ENCODE measurements at regions not wholly inside any gene's neighbourhood (a gene's known extent, or its start where the extent isn't known, plus 50 kb on each side); places are given as distances from the start of the nearest gene placed in this dataset.

DNA sequence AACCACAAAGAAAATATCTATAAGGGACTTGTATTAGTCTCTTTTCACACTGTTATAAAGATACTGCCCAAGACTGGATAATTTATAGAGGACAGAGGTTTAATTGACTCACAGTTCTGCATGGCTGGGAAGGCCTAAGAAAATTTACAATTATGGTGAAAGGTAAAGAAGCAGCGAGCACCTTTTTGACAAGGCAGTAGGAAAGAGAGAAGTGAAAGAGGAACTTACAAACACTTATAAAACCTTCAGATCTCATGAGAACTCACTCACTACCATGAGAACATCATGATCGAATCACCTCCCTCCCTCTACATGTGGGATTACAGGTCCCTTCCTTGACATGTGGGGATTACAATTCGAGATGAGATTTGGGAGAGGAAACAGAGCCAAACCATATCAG lies 856.0 kb downstream of the TRAM1L1 start:
- no peaks in the 10 kb centered on the region for H3K27me3 ChIP-seq (ENCODE audit: control insufficient read depth in 3 of 3, insufficient read depth in 3 of 3, low read length in 2 of 3)
- ATAC-seq (ENCODE audit: insufficient read depth, low FRiP score) (no peak), DNase-seq (no peak)
- H3K9me3 ChIP-seq (ENCODE audit: control insufficient read depth in 4 of 4, insufficient read depth in 3 of 4, low read length in 3 of 4): no peaks in the 10 kb centered on the region
- no peak overlapping the region for H3K27ac ChIP-seq (ENCODE audit: low read depth in 1 of 2, low read length in 1 of 2)
- 73 to 74% methylated on average over 3 of the region's 3 CpGs for WGBS, 2 donors
- no peak overlapping the region for H3K4me3 ChIP-seq
- H3K9ac ChIP-seq (ENCODE audit: insufficient read depth in 1 of 2, low read length in 2 of 2): no peak overlapping the region
- TF ChIP-seq, protein P1, sequence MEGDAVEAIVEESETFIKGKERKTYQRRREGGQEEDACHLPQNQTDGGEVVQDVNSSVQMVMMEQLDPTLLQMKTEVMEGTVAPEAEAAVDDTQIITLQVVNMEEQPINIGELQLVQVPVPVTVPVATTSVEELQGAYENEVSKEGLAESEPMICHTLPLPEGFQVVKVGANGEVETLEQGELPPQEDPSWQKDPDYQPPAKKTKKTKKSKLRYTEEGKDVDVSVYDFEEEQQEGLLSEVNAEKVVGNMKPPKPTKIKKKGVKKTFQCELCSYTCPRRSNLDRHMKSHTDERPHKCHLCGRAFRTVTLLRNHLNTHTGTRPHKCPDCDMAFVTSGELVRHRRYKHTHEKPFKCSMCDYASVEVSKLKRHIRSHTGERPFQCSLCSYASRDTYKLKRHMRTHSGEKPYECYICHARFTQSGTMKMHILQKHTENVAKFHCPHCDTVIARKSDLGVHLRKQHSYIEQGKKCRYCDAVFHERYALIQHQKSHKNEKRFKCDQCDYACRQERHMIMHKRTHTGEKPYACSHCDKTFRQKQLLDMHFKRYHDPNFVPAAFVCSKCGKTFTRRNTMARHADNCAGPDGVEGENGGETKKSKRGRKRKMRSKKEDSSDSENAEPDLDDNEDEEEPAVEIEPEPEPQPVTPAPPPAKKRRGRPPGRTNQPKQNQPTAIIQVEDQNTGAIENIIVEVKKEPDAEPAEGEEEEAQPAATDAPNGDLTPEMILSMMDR (IDR thresholded peaks at IDR 0.05; ENCODE audit: control extremely low read depth, extremely low read depth): no peak
- H3K36me3 ChIP-seq (ENCODE audit: control insufficient read depth in 4 of 4, insufficient read depth in 4 of 4, low read length in 4 of 4): no peaks in the 10 kb centered on the region
- H3K4me1 ChIP-seq (ENCODE audit: control insufficient read depth in 5 of 5, insufficient read depth in 5 of 5, low read length in 5 of 5): no peaks in the 10 kb centered on the region

DNA sequence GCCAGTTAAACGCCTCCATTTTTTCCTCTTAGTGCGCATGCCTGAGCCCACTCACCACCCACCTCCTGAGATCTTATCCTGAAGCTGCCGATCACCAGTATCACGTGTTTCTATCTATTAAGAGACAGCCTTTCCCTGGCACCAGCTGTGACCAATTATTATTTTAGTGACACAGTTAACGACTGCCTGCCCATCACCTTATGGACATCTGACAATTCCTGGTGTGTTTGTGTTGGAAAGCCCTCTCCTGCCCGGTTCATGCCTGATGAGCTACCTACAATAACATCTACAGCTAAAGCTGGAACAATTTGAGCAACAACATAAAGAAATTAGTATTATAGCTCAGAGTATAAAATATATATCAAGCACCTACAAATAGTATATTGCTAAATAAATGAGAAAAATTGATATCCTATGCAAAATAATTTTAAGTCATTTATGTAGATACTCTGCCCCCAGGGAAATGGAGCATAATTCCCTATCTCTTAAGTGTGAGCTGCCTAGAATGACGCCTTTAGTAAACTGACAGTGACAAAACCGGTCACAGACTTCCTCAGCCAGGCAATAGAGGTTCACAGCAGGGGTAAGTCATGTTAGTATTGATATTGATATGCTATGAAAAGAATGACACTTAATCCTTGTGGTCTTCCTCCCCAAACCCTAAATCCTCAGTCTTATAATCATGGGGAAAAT lies 862.2 kb downstream of the TRAM1L1 start:
- Histone ChIP-seq H3K27me3 (ENCODE audit: control insufficient read depth in 3 of 3, insufficient read depth in 3 of 3, low read length in 2 of 3) (no peaks in the 10 kb centered on the region), H3K27ac (ENCODE audit: low read depth in 1 of 2, low read length in 1 of 2) (no peak overlapping the region), H3K9ac (ENCODE audit: insufficient read depth in 1 of 2, low read length in 2 of 2) (no peak overlapping the region), H3K36me3 (ENCODE audit: control insufficient read depth in 4 of 4, insufficient read depth in 4 of 4, low read length in 4 of 4) (no peaks in the 10 kb centered on the region), H3K4me3 (no peak overlapping the region), H3K9me3 (ENCODE audit: control insufficient read depth in 4 of 4, insufficient read depth in 3 of 4, low read length in 3 of 4) (peaks cover 0 to 2% (median 0%) of the 10 kb centered on the region in 4 donors), H3K4me1 (ENCODE audit: control insufficient read depth in 5 of 5, insufficient read depth in 5 of 5, low read length in 5 of 5) (no peaks in the 10 kb centered on the region)
- ATAC-seq (ENCODE audit: insufficient read depth, low FRiP score): no peak
- TF ChIP-seq, protein P1 (IDR thresholded peaks at IDR 0.05; ENCODE audit: control extremely low read depth, extremely low read depth): no peak
- WGBS, 2 donors: 75 to 84% methylated on average over 8 of the region's 8 CpGs
- DNase-seq: no peak

DNA sequence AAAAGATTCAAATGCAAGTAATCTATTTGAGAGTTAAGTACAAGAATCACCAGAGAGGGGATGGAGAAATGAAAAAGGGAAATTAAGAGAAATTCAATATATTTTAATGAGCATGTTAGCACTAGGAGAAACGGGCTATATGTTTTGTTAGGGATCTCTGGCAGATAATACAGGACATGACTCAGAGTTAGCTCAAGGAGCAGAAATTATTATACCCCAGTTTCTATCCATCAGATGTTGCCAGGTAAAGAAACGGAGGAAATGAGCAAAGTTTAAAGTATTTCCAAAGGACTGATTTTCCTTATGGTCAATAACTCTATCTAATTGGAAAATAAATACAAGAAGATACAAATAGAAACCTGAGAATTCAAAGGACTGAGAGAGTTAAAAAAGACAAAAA lies 867.6 kb downstream of the TRAM1L1 start:
- ATAC-seq (ENCODE audit: insufficient read depth, low FRiP score) (no peak), DNase-seq (no peak)
- no peak overlapping the region for H3K9ac ChIP-seq (ENCODE audit: insufficient read depth in 1 of 2, low read length in 2 of 2)
- H3K4me1 ChIP-seq (ENCODE audit: control insufficient read depth in 5 of 5, insufficient read depth in 5 of 5, low read length in 5 of 5): no peaks in the 10 kb centered on the region
- H3K9me3 ChIP-seq (ENCODE audit: control insufficient read depth in 4 of 4, insufficient read depth in 3 of 4, low read length in 3 of 4): peaks cover 0 to 2% (median 0%) of the 10 kb centered on the region in 4 donors
- WGBS, 2 donors: 74 to 80% methylated on average over 2 of the region's 2 CpGs
- TF ChIP-seq, protein P1 (IDR thresholded peaks at IDR 0.05; ENCODE audit: control extremely low read depth, extremely low read depth): no peak
- no peaks in the 10 kb centered on the region for H3K36me3 ChIP-seq (ENCODE audit: control insufficient read depth in 4 of 4, insufficient read depth in 4 of 4, low read length in 4 of 4)
- H3K4me3 ChIP-seq: no peak overlapping the region
- no peaks in the 10 kb centered on the region for H3K27me3 ChIP-seq (ENCODE audit: control insufficient read depth in 3 of 3, insufficient read depth in 3 of 3, low read length in 2 of 3)
- H3K27ac ChIP-seq (ENCODE audit: low read depth in 1 of 2, low read length in 1 of 2): no peak overlapping the region

DNA sequence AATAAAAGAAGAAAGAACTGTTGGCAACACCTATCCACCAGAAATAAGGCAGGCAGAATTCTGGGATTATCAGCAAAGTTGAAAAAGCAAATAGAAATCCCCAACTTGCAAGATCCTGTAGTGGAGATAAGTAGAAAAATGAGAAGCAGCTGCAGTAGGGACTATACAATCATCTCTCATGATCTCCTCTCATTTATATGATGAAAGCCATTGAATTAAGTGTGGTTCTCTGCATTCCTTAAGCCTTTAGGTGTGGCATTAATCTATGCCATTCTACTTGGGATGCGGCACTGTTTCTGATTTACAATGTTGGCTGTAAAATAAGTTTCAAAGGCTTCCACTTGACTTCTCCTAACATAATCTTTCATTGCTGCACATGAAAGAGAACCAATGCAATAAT lies 869.8 kb downstream of the TRAM1L1 start:
- H3K9ac ChIP-seq (ENCODE audit: insufficient read depth in 1 of 2, low read length in 2 of 2): no peak overlapping the region
- ATAC-seq (ENCODE audit: insufficient read depth, low FRiP score) (no peak), DNase-seq (no peak)
- H3K27ac ChIP-seq (ENCODE audit: low read depth in 1 of 2, low read length in 1 of 2): no peak overlapping the region
- no peak overlapping the region for H3K4me3 ChIP-seq
- H3K9me3 ChIP-seq (ENCODE audit: control insufficient read depth in 4 of 4, insufficient read depth in 3 of 4, low read length in 3 of 4): no peaks in the 10 kb centered on the region
- H3K36me3 ChIP-seq (ENCODE audit: control insufficient read depth in 4 of 4, insufficient read depth in 4 of 4, low read length in 4 of 4): no peaks in the 10 kb centered on the region
- H3K27me3 ChIP-seq (ENCODE audit: control insufficient read depth in 3 of 3, insufficient read depth in 3 of 3, low read length in 2 of 3): no peaks in the 10 kb centered on the region
- 94 to 96% methylated on average over 1 of the region's 1 CpG for WGBS, 2 donors
- no peaks in the 10 kb centered on the region for H3K4me1 ChIP-seq (ENCODE audit: control insufficient read depth in 5 of 5, insufficient read depth in 5 of 5, low read length in 5 of 5)
- TF ChIP-seq, protein P1 (IDR thresholded peaks at IDR 0.05; ENCODE audit: control extremely low read depth, extremely low read depth): no peak

Measured in lung (tissue), 11 donors.